ENCODE measurements at regions not wholly inside any gene's neighbourhood (a gene's known extent, or its start where the extent isn't known, plus 50 kb on each side); places are given as distances from the start of the nearest gene placed in this dataset.

DNA sequence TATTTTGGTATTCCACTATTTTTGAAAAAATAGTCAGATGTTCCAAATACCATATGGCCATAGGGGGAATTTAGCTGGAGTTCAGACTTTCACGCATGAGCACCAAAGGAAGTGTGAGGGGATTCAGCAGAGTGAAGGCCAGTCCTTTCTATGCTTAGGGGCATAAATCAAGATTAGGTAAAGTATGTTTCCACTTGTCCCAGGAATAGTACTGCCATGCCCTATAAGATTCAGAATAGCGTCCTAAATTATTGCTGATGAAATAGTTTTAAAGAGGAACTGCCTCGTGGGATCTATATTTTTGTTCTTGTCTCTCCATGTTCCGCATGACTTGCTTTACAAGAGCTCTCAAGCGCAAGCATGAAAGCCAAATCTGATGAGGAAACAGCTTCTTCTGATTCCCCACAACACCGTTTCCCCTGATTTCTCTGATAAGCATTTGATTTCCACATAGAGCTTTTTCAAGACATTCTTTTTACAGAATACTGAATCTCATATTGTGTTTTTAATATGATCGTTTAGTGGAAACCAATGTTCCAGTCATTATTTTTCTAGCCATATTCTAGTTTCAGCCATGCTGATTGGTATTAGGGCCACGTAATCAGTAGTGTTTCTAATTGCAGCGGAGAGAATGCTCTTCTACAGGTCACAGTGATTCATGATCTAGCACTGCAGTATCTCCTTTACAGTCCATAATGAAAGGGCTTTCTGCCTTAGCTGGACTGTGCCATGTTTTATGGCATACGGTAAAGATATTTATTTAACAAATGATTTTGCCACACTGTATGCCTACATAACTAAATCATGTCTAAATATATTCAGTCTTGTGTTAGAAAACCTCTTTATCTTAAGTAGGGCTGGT is 492.3 kb downstream of the CENPC start:
- Mint-ChIP-seq H3K9me3 (peaks cover 0 to 11% (median 4%) of the 10 kb centered on the region in 6 donors), H3K36me3 (no peaks in the 10 kb centered on the region), H3K4me1 (no peaks in the 10 kb centered on the region), H3K27ac (no peak overlapping the region), H3K4me3 (no peak overlapping the region), H3K27me3 (ENCODE audit: low read depth in 3 of 3) (no peaks in the 10 kb centered on the region)
- DNase-seq: no peak

DNA sequence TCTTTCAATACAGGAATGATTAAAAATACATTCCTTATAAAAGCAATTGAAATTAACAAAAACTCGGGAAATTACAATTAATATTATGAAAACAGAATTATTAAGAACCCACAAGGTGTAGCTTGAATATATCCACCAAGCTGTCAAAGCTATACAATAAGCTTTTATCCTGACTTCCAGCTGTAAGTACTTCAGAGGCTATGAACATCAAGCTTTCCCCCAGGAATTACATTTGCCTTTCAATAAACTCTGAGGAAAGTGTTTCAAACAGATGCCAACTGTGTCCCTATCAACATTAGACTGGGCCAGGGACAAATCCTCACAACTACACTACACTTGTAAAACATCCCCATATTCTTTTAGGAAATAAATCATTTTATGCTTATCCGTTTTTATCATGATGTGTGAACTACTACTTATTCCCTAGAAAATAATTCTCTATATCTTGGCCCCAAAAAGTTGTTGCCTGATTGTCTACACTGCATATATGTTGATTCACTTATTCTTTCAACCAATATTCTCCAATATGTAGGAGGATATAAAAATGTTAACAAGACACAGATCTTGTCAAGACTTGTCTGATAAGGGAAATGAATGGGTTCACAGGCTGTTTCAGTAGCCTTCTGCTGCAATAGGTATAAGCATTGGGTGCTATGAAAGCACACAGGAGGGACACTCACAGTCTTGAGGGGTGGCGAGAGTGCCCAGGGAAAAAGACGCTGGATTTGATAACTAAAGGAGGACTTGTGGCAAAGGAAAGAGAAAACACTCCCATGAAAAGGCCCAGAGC is 494.1 kb downstream of the CENPC start:
- no peaks in the 10 kb centered on the region for H3K36me3 Mint-ChIP-seq
- no peak overlapping the region for H3K27ac Mint-ChIP-seq
- H3K4me3 Mint-ChIP-seq: no peak overlapping the region
- no peaks in the 10 kb centered on the region for H3K27me3 Mint-ChIP-seq (ENCODE audit: low read depth in 3 of 3)
- DNase-seq: no peak
- H3K4me1 Mint-ChIP-seq: no peaks in the 10 kb centered on the region
- peaks cover 2 to 12% (median 8%) of the 10 kb centered on the region in 6 donors for H3K9me3 Mint-ChIP-seq

DNA sequence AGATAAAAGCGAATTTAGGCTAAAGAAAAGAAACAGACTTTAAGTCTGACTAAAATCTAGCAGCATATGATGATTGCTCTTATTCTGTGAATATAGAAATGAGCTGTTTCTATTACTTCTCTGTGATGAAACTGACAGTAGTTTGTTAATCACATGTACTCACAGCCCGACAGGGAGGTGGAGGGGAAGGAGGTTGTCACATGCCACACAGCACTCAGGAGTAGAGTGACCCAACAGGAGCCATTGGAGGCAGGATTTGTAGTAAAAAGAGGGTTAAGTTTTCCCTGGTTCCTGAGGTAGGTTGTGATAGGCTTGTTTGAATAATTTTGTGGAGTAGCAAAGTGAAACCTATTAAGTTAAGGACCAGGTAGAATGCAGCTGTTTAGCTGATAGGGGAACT is 495.9 kb downstream of the CENPC start:
- Mint-ChIP-seq H3K27me3 (ENCODE audit: low read depth in 3 of 3) (no peaks in the 10 kb centered on the region), H3K4me1 (no peaks in the 10 kb centered on the region), H3K4me3 (no peak overlapping the region), H3K36me3 (no peaks in the 10 kb centered on the region), H3K9me3 (peaks cover 3 to 24% (median 11%) of the 10 kb centered on the region in 6 donors), H3K27ac (no peak overlapping the region)
- no peak for DNase-seq

DNA sequence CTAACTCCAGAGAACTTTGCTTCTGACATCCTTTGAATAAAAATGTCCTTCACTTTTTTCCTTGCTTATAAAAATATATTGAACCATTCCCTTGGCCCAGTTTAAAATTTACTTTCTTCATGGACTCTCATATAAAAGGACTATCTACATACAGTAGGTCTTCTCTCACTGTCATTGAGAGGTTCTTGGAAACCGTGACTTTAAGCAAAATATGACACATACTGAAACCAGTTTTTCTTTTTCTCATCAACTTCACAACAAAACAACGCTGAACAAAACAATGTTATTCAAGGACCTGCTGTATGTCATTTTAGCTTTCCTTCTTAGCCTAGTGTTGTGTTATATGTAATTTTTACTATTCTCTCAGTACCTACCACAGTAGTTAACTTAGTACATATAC is 496.8 kb downstream of the CENPC start:
- Mint-ChIP-seq H3K4me3 (no peak overlapping the region), H3K9me3 (peaks cover 3 to 32% (median 13%) of the 10 kb centered on the region in 6 donors), H3K27ac (no peak overlapping the region), H3K27me3 (ENCODE audit: low read depth in 3 of 3) (no peaks in the 10 kb centered on the region), H3K4me1 (no peaks in the 10 kb centered on the region), H3K36me3 (no peaks in the 10 kb centered on the region)
- no peak for DNase-seq

DNA sequence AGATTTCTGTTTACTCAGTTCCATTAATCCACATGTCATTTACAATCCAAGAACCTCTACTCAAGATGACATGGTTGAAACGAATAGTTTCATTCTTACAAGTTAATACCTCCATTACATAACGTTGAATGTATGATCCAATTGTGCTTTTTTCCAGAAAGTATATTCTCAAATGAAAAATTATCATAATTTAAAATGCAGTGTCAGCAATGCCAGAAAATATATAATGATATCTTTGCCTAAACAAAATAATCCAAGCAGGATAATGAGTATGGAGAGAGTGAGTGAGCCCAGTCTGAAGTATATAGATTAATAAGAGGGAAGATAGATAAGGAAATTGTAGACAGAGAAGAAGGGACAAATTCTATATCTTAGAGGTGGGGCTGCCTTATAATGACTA is 505.0 kb downstream of the CENPC start:
- H3K27me3 Mint-ChIP-seq (ENCODE audit: low read depth in 3 of 3): no peaks in the 10 kb centered on the region
- H3K9me3 Mint-ChIP-seq: peaks cover 0 to 34% (median 14%) of the 10 kb centered on the region in 6 donors
- no peaks in the 10 kb centered on the region for H3K36me3 Mint-ChIP-seq
- no peak overlapping the region for H3K27ac Mint-ChIP-seq
- H3K4me3 Mint-ChIP-seq: no peak overlapping the region
- H3K4me1 Mint-ChIP-seq: no peaks in the 10 kb centered on the region
- DNase-seq: no peak

DNA sequence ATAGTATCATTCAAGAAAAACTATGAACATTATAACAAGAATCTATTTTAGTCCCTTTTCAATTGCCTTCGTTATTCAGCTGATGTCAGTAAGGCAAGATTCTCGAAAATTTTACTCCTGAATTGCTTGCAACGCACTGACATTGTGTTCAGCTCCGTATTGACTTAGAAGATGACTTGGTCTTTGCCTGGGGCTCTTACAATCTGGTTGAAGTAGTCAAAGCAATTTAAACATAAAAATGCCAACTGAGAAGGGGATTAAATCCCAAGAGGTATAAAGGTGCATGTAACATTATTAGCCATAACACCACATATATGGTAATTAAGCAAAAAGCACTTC is 507.1 kb downstream of the CENPC start:
- H3K4me1 Mint-ChIP-seq: no peaks in the 10 kb centered on the region
- no peaks in the 10 kb centered on the region for H3K36me3 Mint-ChIP-seq
- peaks cover 0 to 31% (median 6%) of the 10 kb centered on the region in 6 donors for H3K9me3 Mint-ChIP-seq
- no peak overlapping the region for H3K27ac Mint-ChIP-seq
- no peaks in the 10 kb centered on the region for H3K27me3 Mint-ChIP-seq (ENCODE audit: low read depth in 3 of 3)
- DNase-seq: no peak
- H3K4me3 Mint-ChIP-seq: no peak overlapping the region

DNA sequence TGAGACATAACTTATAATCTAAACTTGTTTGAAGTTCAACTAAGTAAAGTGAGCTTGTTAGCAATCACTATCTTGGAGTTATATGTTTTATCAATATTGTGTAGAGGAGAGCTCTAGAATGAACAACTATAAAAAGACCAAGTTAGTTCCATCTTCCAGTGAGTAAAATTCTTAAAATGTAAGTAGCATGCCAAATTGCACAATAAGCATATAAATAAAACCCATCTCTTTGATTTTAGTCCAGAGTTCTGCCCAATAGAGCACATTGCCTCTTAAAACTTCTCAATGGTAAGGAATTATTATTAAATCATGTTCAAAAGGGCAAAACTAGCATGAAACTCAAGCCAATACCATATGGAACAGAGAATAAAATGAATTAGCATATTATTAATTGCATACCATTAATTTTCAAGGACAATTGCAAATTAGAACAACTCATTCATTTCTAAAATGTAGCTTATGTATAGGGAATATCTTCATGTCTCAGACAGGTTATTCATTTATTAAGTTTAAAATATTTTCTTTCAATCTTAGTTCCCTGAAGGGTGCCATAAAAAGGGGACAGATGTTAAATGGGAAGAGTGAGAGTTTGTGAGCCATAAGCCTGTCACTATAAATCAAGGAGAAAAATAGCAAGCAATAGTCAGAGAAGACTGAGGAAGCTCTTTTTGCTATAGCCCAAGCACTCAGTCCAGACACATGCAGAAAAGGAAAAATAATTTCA is 507.6 kb downstream of the CENPC start:
- H3K4me1 Mint-ChIP-seq: no peaks in the 10 kb centered on the region
- H3K4me3 Mint-ChIP-seq: no peak overlapping the region
- H3K27ac Mint-ChIP-seq: no peak overlapping the region
- H3K36me3 Mint-ChIP-seq: no peaks in the 10 kb centered on the region
- peaks cover 0 to 28% (median 5%) of the 10 kb centered on the region in 6 donors for H3K9me3 Mint-ChIP-seq
- DNase-seq: no peak
- H3K27me3 Mint-ChIP-seq (ENCODE audit: low read depth in 3 of 3): no peaks in the 10 kb centered on the region

DNA sequence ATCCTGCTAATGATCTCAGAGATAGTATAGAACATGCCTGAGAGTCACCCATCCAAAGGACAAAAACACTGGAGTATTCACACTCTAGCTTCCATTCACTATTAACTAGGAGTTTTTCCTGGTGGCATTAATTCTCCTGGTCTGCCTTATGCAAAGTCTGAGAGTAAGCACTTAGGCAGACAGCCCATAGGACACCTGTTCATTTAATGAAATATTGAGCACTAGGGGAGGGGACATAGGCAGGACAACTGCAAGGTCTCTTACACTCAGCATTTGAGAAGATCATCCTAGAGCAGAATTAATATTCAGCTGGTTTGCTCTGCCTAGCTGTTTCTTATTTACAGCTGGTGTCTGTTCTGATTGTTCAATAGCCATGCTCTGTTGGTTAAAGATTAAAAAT is 508.5 kb downstream of the CENPC start:
- Mint-ChIP-seq H3K27ac (no peak overlapping the region), H3K9me3 (peaks cover 0 to 28% (median 5%) of the 10 kb centered on the region in 6 donors), H3K4me1 (no peaks in the 10 kb centered on the region), H3K36me3 (no peaks in the 10 kb centered on the region), H3K27me3 (ENCODE audit: low read depth in 3 of 3) (no peaks in the 10 kb centered on the region), H3K4me3 (no peak overlapping the region)
- no peak for DNase-seq

DNA sequence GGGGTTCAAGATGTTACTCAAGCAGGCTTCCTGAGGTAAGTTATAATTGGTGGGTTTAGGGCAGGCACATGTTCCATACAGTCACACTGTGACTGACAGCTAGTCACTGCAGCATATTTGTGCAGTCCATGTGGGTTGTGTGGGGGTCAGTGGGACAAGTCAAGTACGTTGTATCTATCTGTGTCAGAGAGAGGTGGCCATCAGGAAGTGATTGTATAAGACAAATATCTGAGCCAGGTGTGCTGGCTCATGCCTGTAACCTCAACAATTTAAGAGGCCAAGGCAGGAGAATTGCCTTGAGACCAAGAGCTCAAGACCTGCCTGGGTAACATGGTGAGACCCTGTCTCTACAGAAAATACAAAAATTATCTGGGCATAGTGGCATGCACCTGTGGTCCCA is 509.3 kb downstream of the CENPC start:
- no peaks in the 10 kb centered on the region for H3K36me3 Mint-ChIP-seq
- no peaks in the 10 kb centered on the region for H3K27me3 Mint-ChIP-seq (ENCODE audit: low read depth in 3 of 3)
- H3K4me1 Mint-ChIP-seq: no peaks in the 10 kb centered on the region
- no peak for DNase-seq
- no peak overlapping the region for H3K4me3 Mint-ChIP-seq
- H3K27ac Mint-ChIP-seq: no peak overlapping the region
- peaks cover 0 to 28% (median 5%) of the 10 kb centered on the region in 6 donors for H3K9me3 Mint-ChIP-seq

DNA sequence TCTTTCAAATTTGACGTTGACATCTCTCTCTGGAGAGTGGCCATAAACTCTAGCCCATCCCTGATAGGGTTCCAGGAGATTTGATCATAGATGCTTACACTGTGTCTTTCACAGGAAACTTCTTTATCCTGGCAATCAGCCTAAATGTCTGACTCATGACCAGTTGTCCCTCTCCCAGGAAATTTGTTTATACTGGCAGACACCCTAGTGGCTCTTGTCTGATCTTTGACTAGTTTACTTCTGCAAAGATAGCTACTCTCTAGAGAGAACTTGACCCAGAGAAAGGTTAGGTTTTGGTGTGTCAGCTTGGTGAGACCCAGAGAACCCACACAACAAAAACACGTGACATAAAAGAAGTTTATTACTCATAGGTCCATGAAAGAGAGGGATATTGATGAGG is 509.8 kb downstream of the CENPC start:
- no peak overlapping the region for H3K4me3 Mint-ChIP-seq
- DNase-seq: no peak
- no peak overlapping the region for H3K27ac Mint-ChIP-seq
- H3K27me3 Mint-ChIP-seq (ENCODE audit: low read depth in 3 of 3): no peaks in the 10 kb centered on the region
- no peaks in the 10 kb centered on the region for H3K4me1 Mint-ChIP-seq
- peaks cover 0 to 25% (median 5%) of the 10 kb centered on the region in 6 donors for H3K9me3 Mint-ChIP-seq
- H3K36me3 Mint-ChIP-seq: no peaks in the 10 kb centered on the region

DNA sequence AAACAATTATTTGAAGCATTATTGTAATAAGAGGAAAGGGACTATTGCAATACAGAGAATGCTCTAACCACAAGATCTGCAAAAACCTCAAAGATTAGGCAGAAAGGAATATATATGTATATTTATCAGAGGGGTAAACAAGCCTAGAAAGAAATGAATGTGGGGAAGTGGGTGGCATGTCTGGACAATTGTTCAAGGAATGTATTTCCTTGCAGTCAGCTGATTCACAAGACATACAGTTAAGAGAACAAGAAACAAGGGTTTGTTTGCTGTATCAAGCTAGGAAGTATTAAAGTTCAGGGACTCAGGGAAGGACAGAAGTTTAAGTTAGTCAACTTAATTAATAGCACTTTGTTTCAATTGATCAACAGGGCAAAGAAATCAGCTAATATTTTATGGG is 514.7 kb downstream of the CENPC start:
- Mint-ChIP-seq H3K9me3 (peaks cover 0 to 24% (median under 1%) of the 10 kb centered on the region in 6 donors), H3K36me3 (no peaks in the 10 kb centered on the region), H3K27ac (no peak overlapping the region), H3K4me1 (no peaks in the 10 kb centered on the region), H3K27me3 (ENCODE audit: low read depth in 3 of 3) (no peaks in the 10 kb centered on the region), H3K4me3 (no peak overlapping the region)
- DNase-seq: no peak

DNA sequence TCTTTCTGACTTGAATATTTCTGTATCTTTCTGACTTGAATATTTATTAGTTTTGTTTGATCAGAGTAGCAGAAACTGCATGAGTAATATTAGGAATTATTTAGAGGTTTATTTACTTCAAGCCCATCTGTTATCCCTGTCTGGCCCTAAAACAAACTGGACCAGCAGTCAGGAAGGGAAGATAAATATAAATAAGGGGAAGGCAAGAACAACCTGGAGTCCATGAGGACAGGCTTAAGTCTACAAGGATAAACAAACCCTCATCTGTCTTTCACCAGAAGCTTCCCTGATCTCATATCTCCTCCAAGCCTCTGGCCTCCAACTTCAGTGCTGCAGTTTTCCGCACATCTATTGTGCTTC is 524.9 kb downstream of the CENPC start:
- Mint-ChIP-seq H3K27me3 (ENCODE audit: low read depth in 3 of 3) (peaks cover 0 to 2% (median 0%) of the 10 kb centered on the region in 3 donors), H3K9me3 (peaks cover 6 to 44% (median 14%) of the 10 kb centered on the region in 6 donors), H3K4me1 (no peaks in the 10 kb centered on the region), H3K27ac (no peak overlapping the region), H3K4me3 (no peak overlapping the region), H3K36me3 (peaks cover 0 to 4% (median 0%) of the 10 kb centered on the region in 3 donors)
- no peak for DNase-seq

DNA sequence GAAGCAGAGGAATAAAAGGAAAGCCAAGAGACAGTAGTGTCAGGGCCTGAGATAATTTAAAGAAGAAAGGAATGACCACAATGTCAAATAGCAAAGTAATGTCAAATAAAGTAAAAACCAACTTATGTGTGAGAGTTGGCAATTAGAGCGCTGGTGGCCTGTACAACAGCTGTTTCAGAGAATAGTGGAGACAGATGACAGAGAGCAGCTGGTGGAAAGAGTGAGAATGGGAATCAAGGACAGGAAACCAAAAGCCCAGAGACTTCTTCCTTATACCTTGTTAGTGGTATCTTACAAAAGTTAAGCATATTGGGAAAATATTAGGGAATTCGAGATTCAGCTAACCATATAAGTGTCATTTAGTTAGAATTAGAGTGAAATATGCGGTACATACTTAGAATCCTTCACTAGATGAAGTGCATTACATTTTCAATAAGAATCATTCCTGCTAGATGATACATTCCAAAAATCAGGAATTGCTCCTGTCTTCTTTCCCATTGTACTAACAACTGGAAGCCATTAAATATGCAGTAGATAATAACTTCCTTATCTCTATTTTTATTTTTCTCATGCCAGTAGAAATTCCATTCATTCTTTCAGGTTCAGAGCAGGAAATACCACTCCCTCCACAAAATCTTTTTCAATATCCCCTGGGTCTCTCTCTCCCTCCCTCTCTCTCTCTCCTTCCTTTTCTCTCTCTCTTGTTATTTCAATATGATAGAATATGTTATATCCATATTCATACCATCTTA is 525.4 kb downstream of the CENPC start:
- no peak for DNase-seq
- Mint-ChIP-seq H3K9me3 (peaks cover 8 to 41% (median 14%) of the 10 kb centered on the region in 6 donors), H3K27me3 (ENCODE audit: low read depth in 3 of 3) (peaks cover 0 to 2% (median 0%) of the 10 kb centered on the region in 3 donors), H3K27ac (no peak overlapping the region), H3K36me3 (peaks cover 0 to 4% (median 0%) of the 10 kb centered on the region in 3 donors), H3K4me3 (no peak overlapping the region), H3K4me1 (no peaks in the 10 kb centered on the region)

Data from immature natural killer cell (primary cell).